Neural cell (in vitro differentiated cells): ENCODE measurements at regions not wholly inside any gene's neighbourhood (a gene's known extent, or its start where the extent isn't known, plus 50 kb on each side); places are given as distances from the start of the nearest gene placed in this dataset.

Source experiments
- EZH2 ChIP-seq: fragments of 200-600, 300-800 bp; shearing (Covaris generic), sonication (generic); IDR thresholded peaks from 2 replicates; pipeline ENCODE4 v1.6.1; 2014; ENCODE audit warnings: antibody characterized with exemption, low read length, borderline replicate concordance, mild to moderate bottlenecking; ENCODE audit not compliant: insufficient read depth, poor library complexity, severe bottlenecking
- POLR2AphosphoS5 ChIP-seq: IDR thresholded peaks from 2 replicates; pipeline ENCODE4 v1.6.1; 2012
- RAD21 ChIP-seq: fragments of 450-650 bp; conservative IDR thresholded peaks from 2 replicates; pipeline ENCODE4 v1.6.1; 2014; ENCODE audit warnings: antibody characterized with exemption, mild to moderate bottlenecking, moderate library complexity
- TF ChIP-seq, protein P1 (sequence below): fragments of 450-650 bp; IDR thresholded peaks from 2 replicates; pipeline ENCODE4 v1.5.1; 2014; ENCODE audit warnings: antibody characterized with exemption, mild to moderate bottlenecking, moderate library complexity; ENCODE audit not compliant: poor library complexity, severe bottlenecking

DNA sequence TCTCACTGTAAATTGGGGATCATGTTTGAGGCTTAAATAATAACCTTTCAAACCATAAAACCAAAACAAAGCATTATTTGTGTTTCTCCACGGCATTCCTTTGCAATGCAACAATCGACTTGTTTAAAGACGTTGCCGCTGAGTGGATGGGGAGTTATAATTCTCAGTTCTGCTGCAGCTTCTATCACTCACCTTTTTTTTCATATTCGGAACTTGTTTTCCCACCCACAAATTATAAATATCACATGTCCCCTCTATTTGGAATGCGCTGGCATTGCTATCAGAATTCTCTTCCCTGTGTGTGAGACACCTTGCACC lies 372.8 kb upstream of the SMIM21 start:
- TF ChIP-seq POLR2AphosphoS5 = no peak
- TF ChIP-seq, protein P1, sequence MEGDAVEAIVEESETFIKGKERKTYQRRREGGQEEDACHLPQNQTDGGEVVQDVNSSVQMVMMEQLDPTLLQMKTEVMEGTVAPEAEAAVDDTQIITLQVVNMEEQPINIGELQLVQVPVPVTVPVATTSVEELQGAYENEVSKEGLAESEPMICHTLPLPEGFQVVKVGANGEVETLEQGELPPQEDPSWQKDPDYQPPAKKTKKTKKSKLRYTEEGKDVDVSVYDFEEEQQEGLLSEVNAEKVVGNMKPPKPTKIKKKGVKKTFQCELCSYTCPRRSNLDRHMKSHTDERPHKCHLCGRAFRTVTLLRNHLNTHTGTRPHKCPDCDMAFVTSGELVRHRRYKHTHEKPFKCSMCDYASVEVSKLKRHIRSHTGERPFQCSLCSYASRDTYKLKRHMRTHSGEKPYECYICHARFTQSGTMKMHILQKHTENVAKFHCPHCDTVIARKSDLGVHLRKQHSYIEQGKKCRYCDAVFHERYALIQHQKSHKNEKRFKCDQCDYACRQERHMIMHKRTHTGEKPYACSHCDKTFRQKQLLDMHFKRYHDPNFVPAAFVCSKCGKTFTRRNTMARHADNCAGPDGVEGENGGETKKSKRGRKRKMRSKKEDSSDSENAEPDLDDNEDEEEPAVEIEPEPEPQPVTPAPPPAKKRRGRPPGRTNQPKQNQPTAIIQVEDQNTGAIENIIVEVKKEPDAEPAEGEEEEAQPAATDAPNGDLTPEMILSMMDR = no peak
- no peak for TF ChIP-seq RAD21
- no peak for TF ChIP-seq EZH2
